ENCODE measurements at regions not wholly inside any gene's neighbourhood (a gene's known extent, or its start where the extent isn't known, plus 50 kb on each side); places are given as distances from the start of the nearest gene placed in this dataset.
"Not testable (repeated sequence)": the region's sequence is repeated elsewhere in the genome, so short reads cannot be mapped to it uniquely, and the experiment has no call there.

- Histone ChIP-seq H4K20me1 (ENCODE audit: insufficient read depth) (no peaks in the 10 kb centered on the region), H3K9ac (no peak overlapping the region), H2AFZ (0 out of 2 replicates have a peak overlapping the region, but pooled peaks have one; percentile 13), H3F3A (ENCODE audit: insufficient read depth) (peaks cover 28% of the 10 kb centered on the region), H3K79me2 (ENCODE audit: insufficient read depth) (no peaks in the 10 kb centered on the region), H3K4me3 (no peak overlapping the region), H3K4me2 (ENCODE audit: unreplicated experiment) (no peak overlapping the region), H3K27me3 (replicated peaks; ENCODE audit: insufficient read depth) (no peaks in the 10 kb centered on the region), H3K9me3 (ENCODE audit: low read depth) (no peaks in the 10 kb centered on the region), H3K4me1 (ENCODE audit: insufficient read depth) (peaks cover 34% of the 10 kb centered on the region), H3K9me2 (ENCODE audit: insufficient read depth) (no peaks in the 10 kb centered on the region), H3K36me3 (ENCODE audit: low read depth) (no peaks in the 10 kb centered on the region), H3K27ac (no peak overlapping the region)
- DNase-seq: no peak
- 87 to 93% methylated on average over 1 of the region's 1 CpG for WGBS, 2 experiments (ENCODE audit: low coverage in 1 of 2, low lambda C conversion rate in 2 of 2, missing lambda C conversion rate in 2 of 2)
- in situ Hi-C loops (cut with MboI): loop anchor here (10.0 kb wide), 1 partner anchor 127 kb away; no protein-coding TSS in a partner anchor
- TF ChIP-seq EZH2phosphoT487 (IDR thresholded peaks at IDR 0.05; ENCODE audit: insufficient read depth, low read depth) (no peak), EZH2 (IDR thresholded peaks at IDR 0.05; ENCODE audit: insufficient read depth, poor library complexity, severe bottlenecking) (no peak)
Measured at GRCh38 chr6:85357651-85358050, 92.2 kb upstream of the NT5E start.

GRCh38 chr6:85356743-85357142 is 93.1 kb upstream of the NT5E start:
- H3K27ac ChIP-seq; H3K4me2 ChIP-seq (ENCODE audit: unreplicated experiment); H3K9me2 ChIP-seq (ENCODE audit: insufficient read depth); H3K79me2 ChIP-seq (ENCODE audit: insufficient read depth); H3K36me3 ChIP-seq (ENCODE audit: low read depth); H4K20me1 ChIP-seq (ENCODE audit: insufficient read depth); H2AFZ ChIP-seq; H3K9me3 ChIP-seq (ENCODE audit: low read depth); H3K9ac ChIP-seq; DNase-seq; H3K4me3 ChIP-seq; H3K27me3 ChIP-seq (replicated peaks; ENCODE audit: insufficient read depth): not testable (repeated sequence)
- Histone ChIP-seq H3F3A (ENCODE audit: insufficient read depth) (peaks cover 19% of the 10 kb centered on the region), H3K4me1 (ENCODE audit: insufficient read depth) (peaks cover 25% of the 10 kb centered on the region)
- in situ Hi-C loops (cut with MboI): loop anchor here (10.0 kb wide), 1 partner anchor 128 kb away; no protein-coding TSS in a partner anchor
- WGBS, 2 experiments (ENCODE audit: low coverage in 1 of 2, low lambda C conversion rate in 2 of 2, missing lambda C conversion rate in 2 of 2): 89 to 95% methylated on average over 3 of the region's 3 CpGs

GRCh38 chr6:85355816-85356215 is 94.1 kb upstream of the NT5E start:
- no peak for TF ChIP-seq EZH2 (IDR thresholded peaks at IDR 0.05; ENCODE audit: insufficient read depth, poor library complexity, severe bottlenecking)
- no peak for TF ChIP-seq EZH2phosphoT487 (IDR thresholded peaks at IDR 0.05; ENCODE audit: insufficient read depth, low read depth)
- H2AFZ ChIP-seq: no peak overlapping the region
- H3F3A ChIP-seq (ENCODE audit: insufficient read depth): peaks cover 13% of the 10 kb centered on the region
- no peaks in the 10 kb centered on the region for H3K79me2 ChIP-seq (ENCODE audit: insufficient read depth)
- no peaks in the 10 kb centered on the region for H3K9me3 ChIP-seq (ENCODE audit: low read depth)
- no peak overlapping the region for H3K4me3 ChIP-seq
- no peaks in the 10 kb centered on the region for H3K27me3 ChIP-seq (replicated peaks; ENCODE audit: insufficient read depth)
- in situ Hi-C loops (cut with MboI): loop anchor here (10.0 kb wide), 1 partner anchor 129 kb away; no protein-coding TSS in a partner anchor
- no peaks in the 10 kb centered on the region for H3K9me2 ChIP-seq (ENCODE audit: insufficient read depth)
- no peaks in the 10 kb centered on the region for H3K36me3 ChIP-seq (ENCODE audit: low read depth)
- 63 to 69% methylated on average over 2 of the region's 2 CpGs for WGBS, 2 experiments (ENCODE audit: low coverage in 1 of 2, low lambda C conversion rate in 2 of 2, missing lambda C conversion rate in 2 of 2)
- no peak overlapping the region for H3K27ac ChIP-seq
- H3K4me2 ChIP-seq (ENCODE audit: unreplicated experiment): no peak overlapping the region
- H3K4me1 ChIP-seq (ENCODE audit: insufficient read depth): peaks cover 18% of the 10 kb centered on the region
- no peaks in the 10 kb centered on the region for H4K20me1 ChIP-seq (ENCODE audit: insufficient read depth)
- no peak for DNase-seq
- H3K9ac ChIP-seq: no peak overlapping the region

GRCh38 chr6:85354761-85355618 is 94.9 kb upstream of the NT5E start:
- H3K9me2 ChIP-seq (ENCODE audit: insufficient read depth): no peaks in the 10 kb centered on the region
- peaks cover 13% of the 10 kb centered on the region for H3K4me1 ChIP-seq (ENCODE audit: insufficient read depth)
- no peaks in the 10 kb centered on the region for H4K20me1 ChIP-seq (ENCODE audit: insufficient read depth)
- WGBS, 2 experiments (ENCODE audit: low coverage in 1 of 2, low lambda C conversion rate in 2 of 2, missing lambda C conversion rate in 2 of 2): 27 to 30% methylated on average over 10 of the region's 10 CpGs
- H3K4me2 ChIP-seq (ENCODE audit: unreplicated experiment): peak overlapping the region; percentile 13
- H3K4me3 ChIP-seq: no peak overlapping the region
- TF ChIP-seq EZH2 (IDR thresholded peaks at IDR 0.05; ENCODE audit: insufficient read depth, poor library complexity, severe bottlenecking) (no peak), EZH2phosphoT487 (IDR thresholded peaks at IDR 0.05; ENCODE audit: insufficient read depth, low read depth) (no peak)
- H3K27ac ChIP-seq: no peak overlapping the region
- H3F3A ChIP-seq (ENCODE audit: insufficient read depth): peaks cover 4% of the 10 kb centered on the region
- H3K79me2 ChIP-seq (ENCODE audit: insufficient read depth): no peaks in the 10 kb centered on the region
- peak; percentile 85 for DNase-seq
- no peaks in the 10 kb centered on the region for H3K36me3 ChIP-seq (ENCODE audit: low read depth)
- H2AFZ ChIP-seq: 0 out of 2 replicates have a peak overlapping the region, but pooled peaks have one; percentile 8
- in situ Hi-C loops (cut with MboI): loop anchor here (10.0 kb wide), 1 partner anchor 130 kb away; no protein-coding TSS in a partner anchor
- no peaks in the 10 kb centered on the region for H3K9me3 ChIP-seq (ENCODE audit: low read depth)
- H3K27me3 ChIP-seq (replicated peaks; ENCODE audit: insufficient read depth): no peaks in the 10 kb centered on the region
- H3K9ac ChIP-seq: no peak overlapping the region
